ENCODE measurements at regions not wholly inside any gene's neighbourhood (a gene's known extent, or its start where the extent isn't known, plus 50 kb on each side); places are given as distances from the start of the nearest gene placed in this dataset.

DNA sequence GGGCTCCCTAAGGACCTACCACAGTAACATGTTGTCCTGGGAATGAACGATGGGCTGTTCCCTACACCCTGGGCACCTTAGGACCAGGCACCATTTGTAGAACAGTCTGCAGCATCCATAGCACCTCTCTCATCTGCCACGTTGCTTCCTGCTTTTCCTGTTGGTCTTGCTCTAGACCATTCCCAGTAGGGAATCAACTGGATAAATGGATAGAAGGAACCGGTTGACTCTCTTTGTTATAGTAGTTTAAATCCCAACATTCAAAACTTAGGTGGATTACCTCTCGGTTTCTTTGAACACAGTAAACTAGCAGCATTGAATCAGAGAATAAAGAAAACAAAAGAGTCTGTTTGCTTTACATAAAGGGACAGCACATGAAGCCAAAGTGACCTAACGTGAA, 159.1 kb downstream of the HS3ST3B1 start:
- no peak for TF ChIP-seq EZH2phosphoT487 (IDR thresholded peaks at IDR 0.05; ENCODE audit: low read length)
- no peak for TF ChIP-seq EZH2 (optimal IDR thresholded peaks at IDR 0.05; ENCODE audit: low read depth, low read length)
- TF ChIP-seq, protein P1, sequence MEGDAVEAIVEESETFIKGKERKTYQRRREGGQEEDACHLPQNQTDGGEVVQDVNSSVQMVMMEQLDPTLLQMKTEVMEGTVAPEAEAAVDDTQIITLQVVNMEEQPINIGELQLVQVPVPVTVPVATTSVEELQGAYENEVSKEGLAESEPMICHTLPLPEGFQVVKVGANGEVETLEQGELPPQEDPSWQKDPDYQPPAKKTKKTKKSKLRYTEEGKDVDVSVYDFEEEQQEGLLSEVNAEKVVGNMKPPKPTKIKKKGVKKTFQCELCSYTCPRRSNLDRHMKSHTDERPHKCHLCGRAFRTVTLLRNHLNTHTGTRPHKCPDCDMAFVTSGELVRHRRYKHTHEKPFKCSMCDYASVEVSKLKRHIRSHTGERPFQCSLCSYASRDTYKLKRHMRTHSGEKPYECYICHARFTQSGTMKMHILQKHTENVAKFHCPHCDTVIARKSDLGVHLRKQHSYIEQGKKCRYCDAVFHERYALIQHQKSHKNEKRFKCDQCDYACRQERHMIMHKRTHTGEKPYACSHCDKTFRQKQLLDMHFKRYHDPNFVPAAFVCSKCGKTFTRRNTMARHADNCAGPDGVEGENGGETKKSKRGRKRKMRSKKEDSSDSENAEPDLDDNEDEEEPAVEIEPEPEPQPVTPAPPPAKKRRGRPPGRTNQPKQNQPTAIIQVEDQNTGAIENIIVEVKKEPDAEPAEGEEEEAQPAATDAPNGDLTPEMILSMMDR (IDR thresholded peaks at IDR 0.05; ENCODE audit: low read length) = no peak
- Histone ChIP-seq H3F3A (ENCODE audit: insufficient read depth, low read length) (no peaks in the 10 kb centered on the region), H3K9me2 (replicated peaks; ENCODE audit: insufficient read depth, low read length) (no peaks in the 10 kb centered on the region), H3K4me2 (ENCODE audit: low read depth, low read length) (no peak overlapping the region), H2AFZ (ENCODE audit: low read length) (no peak overlapping the region), H3K27ac (ENCODE audit: low read length) (no peak overlapping the region), H4K20me1 (ENCODE audit: insufficient read depth, low read length) (no peaks in the 10 kb centered on the region), H3K27me3 (replicated peaks; ENCODE audit: insufficient read depth, low read length) (no peaks in the 10 kb centered on the region), H3K4me3 (ENCODE audit: low read length) (no peak overlapping the region), H3K9me3 (replicated peaks; ENCODE audit: insufficient read depth, low read length) (no peaks in the 10 kb centered on the region), H3K9ac (ENCODE audit: low read length) (no peak overlapping the region), H3K79me2 (ENCODE audit: low read length) (no peaks in the 10 kb centered on the region), H3K4me1 (ENCODE audit: low read length) (no peaks in the 10 kb centered on the region), H3K36me3 (replicated peaks; ENCODE audit: insufficient read depth, low read length) (no peaks in the 10 kb centered on the region)
- no peak for DNase-seq

GRCh38 chr17:14458724-14459123, 157.8 kb downstream of the HS3ST3B1 start:
- no peak overlapping the region for H3K27ac ChIP-seq (ENCODE audit: low read length)
- H3K4me2 ChIP-seq (ENCODE audit: low read depth, low read length) = no peak overlapping the region
- H3K36me3 ChIP-seq (replicated peaks; ENCODE audit: insufficient read depth, low read length) = no peaks in the 10 kb centered on the region
- H3K27me3 ChIP-seq (replicated peaks; ENCODE audit: insufficient read depth, low read length) = no peaks in the 10 kb centered on the region
- no peaks in the 10 kb centered on the region for H3K4me1 ChIP-seq (ENCODE audit: low read length)
- no peak overlapping the region for H2AFZ ChIP-seq (ENCODE audit: low read length)
- no peaks in the 10 kb centered on the region for H3F3A ChIP-seq (ENCODE audit: insufficient read depth, low read length)
- H3K9me2 ChIP-seq (replicated peaks; ENCODE audit: insufficient read depth, low read length) = no peaks in the 10 kb centered on the region
- no peaks in the 10 kb centered on the region for H3K79me2 ChIP-seq (ENCODE audit: low read length)
- no peak for TF ChIP-seq EZH2 (optimal IDR thresholded peaks at IDR 0.05; ENCODE audit: low read depth, low read length)
- TF ChIP-seq, protein P1 (IDR thresholded peaks at IDR 0.05; ENCODE audit: low read length) = no peak
- TF ChIP-seq EZH2phosphoT487 (IDR thresholded peaks at IDR 0.05; ENCODE audit: low read length) = no peak
- H3K9ac ChIP-seq (ENCODE audit: low read length) = no peak overlapping the region
- H4K20me1 ChIP-seq (ENCODE audit: insufficient read depth, low read length) = no peaks in the 10 kb centered on the region
- no peak overlapping the region for H3K4me3 ChIP-seq (ENCODE audit: low read length)
- DNase-seq = no peak
- H3K9me3 ChIP-seq (replicated peaks; ENCODE audit: insufficient read depth, low read length) = no peaks in the 10 kb centered on the region

DNA sequence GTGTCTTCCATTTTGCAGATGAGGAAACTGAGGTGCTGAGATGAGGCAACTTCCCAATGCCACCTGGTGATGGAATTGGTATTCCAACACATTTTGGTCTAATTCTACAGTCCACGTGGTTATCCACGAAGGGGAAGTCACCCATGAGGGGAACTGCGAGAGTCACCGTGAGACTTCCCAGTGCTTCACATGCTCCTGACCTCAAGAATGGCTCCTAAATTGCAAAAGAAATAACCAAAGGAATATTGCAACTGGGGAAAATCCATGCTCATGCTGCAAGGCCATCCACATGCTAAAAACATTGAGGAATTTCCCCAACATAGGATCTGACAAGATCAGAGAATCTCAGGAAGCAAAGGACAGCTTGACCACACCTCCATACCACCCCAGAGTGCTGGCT, 153.9 kb downstream of the HS3ST3B1 start:
- Histone ChIP-seq H3K9ac (ENCODE audit: low read length) (no peak overlapping the region), H3K79me2 (ENCODE audit: low read length) (no peaks in the 10 kb centered on the region), H4K20me1 (ENCODE audit: insufficient read depth, low read length) (no peaks in the 10 kb centered on the region), H3K36me3 (replicated peaks; ENCODE audit: insufficient read depth, low read length) (no peaks in the 10 kb centered on the region), H2AFZ (ENCODE audit: low read length) (no peak overlapping the region), H3K9me3 (replicated peaks; ENCODE audit: insufficient read depth, low read length) (no peaks in the 10 kb centered on the region), H3K4me1 (ENCODE audit: low read length) (no peaks in the 10 kb centered on the region), H3K4me3 (ENCODE audit: low read length) (no peak overlapping the region), H3K4me2 (ENCODE audit: low read depth, low read length) (no peak overlapping the region), H3K9me2 (replicated peaks; ENCODE audit: insufficient read depth, low read length) (no peaks in the 10 kb centered on the region), H3K27ac (ENCODE audit: low read length) (no peak overlapping the region), H3K27me3 (replicated peaks; ENCODE audit: insufficient read depth, low read length) (no peaks in the 10 kb centered on the region), H3F3A (ENCODE audit: insufficient read depth, low read length) (no peaks in the 10 kb centered on the region)
- DNase-seq = no peak
- TF ChIP-seq EZH2phosphoT487 (IDR thresholded peaks at IDR 0.05; ENCODE audit: low read length) (no peak), EZH2 (optimal IDR thresholded peaks at IDR 0.05; ENCODE audit: low read depth, low read length) (no peak)
- TF ChIP-seq, protein P1 (IDR thresholded peaks at IDR 0.05; ENCODE audit: low read length) = no peak
